Kidney glomerular epithelial cell (primary cell): ENCODE measurements at regions not wholly inside any gene's neighbourhood (a gene's known extent, or its start where the extent isn't known, plus 50 kb on each side); places are given as distances from the start of the nearest gene placed in this dataset.
"Not testable (repeated sequence)": the region's sequence is repeated elsewhere in the genome, so short reads cannot be mapped to it uniquely, and the experiment has no call there.

ENCODE experiments used
- DNase-seq: peaks from one replicate; lab custom pipeline; 2025; lab: John Stamatoyannopoulos, UW

- no peak for DNase-seq
These were observed 1532.7 kb downstream of the HACE1 start for GRCh38 chr6:103326760-103327757.

GRCh38 chr6:103313432-103313831, 1546.3 kb downstream of the HACE1 start:
- DNase-seq: no peak

DNA sequence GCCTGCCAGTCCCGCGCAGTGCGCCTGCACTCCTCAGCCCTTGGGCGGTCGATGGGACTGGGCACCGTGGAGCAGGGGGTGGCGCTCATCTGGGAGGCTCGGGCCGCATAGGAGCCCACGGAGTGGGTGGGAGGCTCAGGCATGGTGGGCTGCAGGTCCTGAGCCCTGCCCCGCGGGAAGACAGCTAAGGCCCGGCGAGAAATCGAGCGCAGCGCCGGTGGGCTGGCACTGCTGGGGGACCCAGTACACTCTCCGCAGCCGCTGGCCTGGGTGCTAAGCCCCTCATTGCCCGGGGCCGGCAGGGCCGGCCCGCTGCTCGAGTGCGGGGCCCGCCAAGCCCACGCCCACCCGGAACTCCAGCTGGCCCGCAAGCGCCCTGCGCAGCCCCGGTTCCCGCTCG, 1565.3 kb downstream of the HACE1 start:
- not testable (repeated sequence) for DNase-seq

DNA sequence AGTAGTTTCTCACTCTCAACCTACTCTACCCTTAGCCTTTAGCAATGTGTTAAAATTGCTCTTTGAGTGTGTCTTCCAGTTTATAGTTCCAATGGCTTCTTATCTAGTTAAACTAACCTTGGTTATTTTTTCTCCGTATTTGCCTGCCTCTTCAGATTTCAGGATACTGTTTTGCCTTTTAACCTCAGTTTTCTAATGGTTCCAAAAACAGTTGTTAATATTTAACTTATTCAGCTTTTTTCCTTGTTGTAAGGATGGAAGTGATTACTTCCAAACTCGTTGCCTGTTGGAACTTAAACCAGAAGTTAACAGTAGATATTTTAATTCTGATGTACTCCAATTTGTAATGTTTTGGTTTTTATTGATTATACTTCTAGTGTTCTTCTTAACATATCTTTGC, 1574.9 kb downstream of the HACE1 start:
- no peak for DNase-seq

DNA sequence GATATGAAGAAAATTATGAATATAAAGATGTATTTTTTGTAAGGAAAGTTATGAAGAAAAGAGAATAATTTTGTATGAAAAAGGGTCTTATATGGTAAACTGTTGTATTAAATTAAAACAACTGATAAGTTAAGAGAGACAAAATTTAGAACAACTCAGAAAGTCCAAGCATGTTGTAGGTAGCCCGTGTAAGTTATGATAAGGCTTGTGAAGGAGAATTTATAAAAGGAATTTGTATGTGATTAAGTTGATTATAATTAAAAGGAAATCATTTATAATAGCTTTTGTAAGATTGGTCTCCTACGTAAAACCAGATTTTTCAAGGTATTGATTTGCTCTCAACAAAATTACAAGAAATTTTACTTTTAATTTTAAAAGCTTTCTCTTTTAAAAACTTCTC, 1579.3 kb downstream of the HACE1 start:
- no peak for DNase-seq

DNA sequence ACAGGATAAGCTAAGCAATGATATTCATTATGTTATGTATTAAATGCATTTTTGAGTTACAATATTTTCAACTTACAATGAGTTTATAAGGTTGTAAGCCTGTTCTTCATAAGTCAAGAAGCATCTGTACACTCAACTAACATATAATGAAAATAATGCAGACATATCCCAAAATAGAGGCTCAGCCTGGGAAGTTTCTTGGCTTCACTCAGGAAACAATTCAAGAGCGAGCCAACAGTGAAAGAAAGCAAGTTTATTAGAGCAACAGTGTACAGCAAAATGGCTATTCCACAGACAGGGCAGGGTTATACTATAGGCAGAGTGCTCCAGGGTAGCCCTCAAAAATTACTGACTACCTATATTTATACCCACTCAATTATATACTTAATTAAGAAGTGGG, 1581.8 kb downstream of the HACE1 start:
- DNase-seq: no peak

GRCh38 chr6:103273048-103273447, 1586.7 kb downstream of the HACE1 start:
- no peak for DNase-seq

DNA sequence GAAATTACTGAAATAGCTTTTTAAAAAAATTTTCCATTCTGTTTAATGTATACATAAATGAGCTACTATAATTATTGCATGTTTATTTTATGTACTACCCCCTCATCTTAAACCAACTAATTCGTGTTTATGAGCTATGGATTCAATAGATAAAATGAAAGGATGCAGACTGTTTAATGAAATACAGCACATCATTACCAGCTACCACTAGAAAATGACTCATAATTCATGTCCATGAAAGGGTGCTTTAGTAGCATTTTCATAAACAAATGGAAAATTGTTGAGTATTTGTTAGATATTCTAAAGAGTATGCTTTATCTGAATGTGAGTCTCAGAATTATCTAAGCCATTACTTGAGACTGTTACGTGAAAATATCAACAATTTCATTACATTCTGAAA, 1590.1 kb downstream of the HACE1 start:
- no peak for DNase-seq

DNA sequence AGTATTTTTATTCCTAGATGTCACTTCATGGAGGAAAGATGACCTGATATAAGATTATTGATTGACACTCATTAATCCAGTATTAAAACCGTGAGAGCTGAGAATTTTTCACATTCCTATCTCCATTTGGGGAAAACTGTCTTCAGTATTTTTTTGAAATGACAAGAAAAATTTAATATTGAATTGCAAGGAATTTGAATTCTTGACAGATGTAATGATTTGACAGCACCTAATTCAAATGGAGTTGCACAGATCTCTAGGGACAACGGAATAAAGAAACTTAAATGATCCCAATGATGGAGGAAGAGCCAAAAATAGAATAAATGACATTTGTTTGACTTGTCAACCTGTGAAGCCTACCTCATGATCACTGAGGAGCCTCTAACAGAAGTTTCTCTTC, 1591.4 kb downstream of the HACE1 start:
- no peak for DNase-seq

GRCh38 chr6:103264020-103264419, 1595.7 kb downstream of the HACE1 start:
- DNase-seq: no peak

GRCh38 chr6:103255132-103255531, 1604.6 kb downstream of the HACE1 start:
- DNase-seq: no peak

GRCh38 chr6:103236923-103237322, 1622.8 kb downstream of the HACE1 start:
- no peak for DNase-seq

DNA sequence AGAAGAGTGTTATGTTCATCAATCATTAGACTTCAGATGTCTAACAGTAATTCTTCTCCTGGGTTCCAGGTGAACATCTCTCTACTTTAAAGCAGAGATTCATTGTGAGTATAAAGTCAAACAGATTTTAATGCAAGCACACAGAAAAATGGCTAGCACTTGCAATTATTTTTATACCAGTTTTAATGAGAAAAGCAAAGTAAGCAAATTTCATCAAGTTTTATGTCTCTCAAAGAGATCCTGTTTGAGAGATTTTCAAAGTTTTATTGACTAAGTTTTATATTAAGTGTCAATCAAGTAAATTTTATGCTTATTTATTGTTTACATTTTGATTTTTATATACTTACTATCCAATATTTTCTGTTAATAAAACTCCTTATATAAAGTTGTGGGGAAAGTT, 1628.5 kb downstream of the HACE1 start:
- no peak for DNase-seq

GRCh38 chr6:103215847-103216246, 1643.9 kb downstream of the HACE1 start:
- DNase-seq: no peak

GRCh38 chr6:103210686-103211085, 1649.0 kb downstream of the HACE1 start:
- no peak for DNase-seq

DNA sequence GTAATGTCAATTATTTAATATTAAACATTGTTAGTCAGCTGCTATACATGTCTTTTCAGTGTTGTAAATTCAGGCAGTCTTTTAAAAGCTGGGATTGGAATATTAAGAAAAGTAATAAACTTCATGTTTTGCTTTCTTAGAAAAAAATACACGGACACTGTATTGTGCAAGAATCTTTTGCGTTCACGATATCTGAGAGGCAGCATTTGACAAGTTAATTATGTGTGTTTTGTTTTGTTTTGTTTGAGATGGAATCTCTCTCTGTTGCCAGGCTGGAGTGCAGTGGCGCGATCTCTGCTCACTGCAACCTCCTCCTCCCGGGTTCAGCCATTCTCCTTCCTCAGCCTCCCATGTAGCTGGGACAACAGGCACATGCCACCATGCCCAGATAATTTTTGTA, 1661.3 kb downstream of the HACE1 start:
- DNase-seq: no peak

- no peak for DNase-seq
These were observed 1666.3 kb downstream of the HACE1 start for GRCh38 chr6:103193413-103193812.

DNA sequence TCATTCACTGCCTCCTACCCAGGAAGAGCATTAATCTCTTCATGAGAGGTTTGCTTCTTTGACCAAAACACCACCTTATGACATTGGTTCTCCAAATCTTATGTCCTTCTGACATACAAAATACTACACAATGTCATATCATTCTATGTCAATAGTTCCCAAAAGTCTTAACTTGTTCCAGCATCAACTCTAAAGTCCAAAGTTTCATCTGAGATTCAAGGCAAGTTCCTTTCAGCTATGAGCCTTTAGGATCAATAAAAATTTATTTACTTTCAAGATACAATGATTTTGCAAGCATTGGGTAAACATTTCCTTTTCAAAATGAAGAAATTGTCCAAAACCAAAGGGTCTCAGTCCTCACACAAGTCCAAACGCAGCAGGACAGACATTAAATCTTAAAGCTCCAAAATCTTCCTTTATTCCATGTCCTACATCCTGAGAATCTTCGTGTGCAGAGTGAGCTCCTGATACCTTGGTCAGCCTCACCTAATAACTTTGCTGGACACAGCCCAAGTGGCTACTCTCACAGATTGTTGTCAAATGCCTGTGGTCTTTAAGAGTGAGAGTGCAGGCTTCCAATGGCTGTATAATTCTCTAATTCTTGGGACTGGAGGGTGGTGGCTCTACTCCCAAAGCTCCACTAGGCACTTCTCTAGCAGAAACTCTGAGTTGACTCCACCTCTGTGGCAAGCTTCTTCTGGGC, 1668.2 kb downstream of the HACE1 start:
- DNase-seq: no peak

DNA sequence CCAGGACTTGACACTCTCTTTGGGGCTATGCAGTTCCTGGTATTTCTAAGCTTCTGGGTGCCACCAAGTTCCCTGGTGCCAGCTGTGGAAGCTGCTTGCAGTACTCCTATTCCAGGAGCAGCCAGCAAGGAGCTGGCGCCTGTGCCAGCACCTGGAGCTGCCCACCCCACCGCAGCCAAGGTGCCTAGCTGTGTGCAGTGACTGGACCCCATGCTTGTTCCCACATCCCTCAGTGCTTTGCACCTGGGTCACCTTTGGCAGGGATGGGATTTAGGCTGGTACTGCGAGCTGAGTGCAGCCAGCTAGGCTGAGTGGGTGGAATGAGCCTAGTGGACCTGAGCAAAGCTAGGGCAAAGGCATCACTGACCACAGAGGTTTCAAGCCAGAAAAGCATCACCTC, 1674.9 kb downstream of the HACE1 start:
- no peak for DNase-seq

GRCh38 chr6:103183831-103184411, 1675.8 kb downstream of the HACE1 start:
- no peak for DNase-seq

GRCh38 chr6:103178193-103178592, 1681.5 kb downstream of the HACE1 start:
- DNase-seq: no peak

GRCh38 chr6:103177791-103178190, 1681.9 kb downstream of the HACE1 start:
- DNase-seq: no peak

GRCh38 chr6:103175056-103175455, 1684.7 kb downstream of the HACE1 start:
- no peak for DNase-seq
